ENCODE measurements at regions not wholly inside any gene's neighbourhood (a gene's known extent, or its start where the extent isn't known, plus 50 kb on each side); places are given as distances from the start of the nearest gene placed in this dataset.

DNA sequence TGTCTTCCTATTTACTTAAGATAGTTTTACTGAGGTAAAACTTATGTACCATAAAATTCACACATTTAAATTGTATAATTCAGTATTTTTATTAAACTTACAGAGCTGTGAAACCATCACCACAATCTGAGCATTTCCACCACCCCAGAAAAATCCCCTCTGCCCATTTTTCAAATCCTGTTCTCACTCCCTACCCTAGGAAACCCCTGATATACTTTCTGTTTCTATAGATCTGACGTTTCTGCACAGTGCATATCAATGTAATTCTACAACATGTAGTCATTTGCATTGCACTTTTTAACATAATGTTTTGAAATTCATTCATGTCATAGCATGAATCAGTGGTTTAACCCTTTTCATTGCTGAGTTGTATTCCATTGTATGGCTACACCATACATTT, 96.7 kb upstream of the OPRM1 start:
- TF ChIP-seq, protein P1, sequence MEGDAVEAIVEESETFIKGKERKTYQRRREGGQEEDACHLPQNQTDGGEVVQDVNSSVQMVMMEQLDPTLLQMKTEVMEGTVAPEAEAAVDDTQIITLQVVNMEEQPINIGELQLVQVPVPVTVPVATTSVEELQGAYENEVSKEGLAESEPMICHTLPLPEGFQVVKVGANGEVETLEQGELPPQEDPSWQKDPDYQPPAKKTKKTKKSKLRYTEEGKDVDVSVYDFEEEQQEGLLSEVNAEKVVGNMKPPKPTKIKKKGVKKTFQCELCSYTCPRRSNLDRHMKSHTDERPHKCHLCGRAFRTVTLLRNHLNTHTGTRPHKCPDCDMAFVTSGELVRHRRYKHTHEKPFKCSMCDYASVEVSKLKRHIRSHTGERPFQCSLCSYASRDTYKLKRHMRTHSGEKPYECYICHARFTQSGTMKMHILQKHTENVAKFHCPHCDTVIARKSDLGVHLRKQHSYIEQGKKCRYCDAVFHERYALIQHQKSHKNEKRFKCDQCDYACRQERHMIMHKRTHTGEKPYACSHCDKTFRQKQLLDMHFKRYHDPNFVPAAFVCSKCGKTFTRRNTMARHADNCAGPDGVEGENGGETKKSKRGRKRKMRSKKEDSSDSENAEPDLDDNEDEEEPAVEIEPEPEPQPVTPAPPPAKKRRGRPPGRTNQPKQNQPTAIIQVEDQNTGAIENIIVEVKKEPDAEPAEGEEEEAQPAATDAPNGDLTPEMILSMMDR (IDR thresholded peaks at IDR 0.05), result no peak
- TF ChIP-seq POLR2A (IDR thresholded peaks at IDR 0.05), result no peak
